ENCODE measurements at regions not wholly inside any gene's neighbourhood (a gene's known extent, or its start where the extent isn't known, plus 50 kb on each side); places are given as distances from the start of the nearest gene placed in this dataset.

GRCh38 chr1:98030483-98030882 is 109.6 kb upstream of the DPYD start:
- no peak for ATAC-seq (replicated peaks in 1 of 4)
- H3K4me1 Mint-ChIP-seq, result no peaks in the 10 kb centered on the region

DNA sequence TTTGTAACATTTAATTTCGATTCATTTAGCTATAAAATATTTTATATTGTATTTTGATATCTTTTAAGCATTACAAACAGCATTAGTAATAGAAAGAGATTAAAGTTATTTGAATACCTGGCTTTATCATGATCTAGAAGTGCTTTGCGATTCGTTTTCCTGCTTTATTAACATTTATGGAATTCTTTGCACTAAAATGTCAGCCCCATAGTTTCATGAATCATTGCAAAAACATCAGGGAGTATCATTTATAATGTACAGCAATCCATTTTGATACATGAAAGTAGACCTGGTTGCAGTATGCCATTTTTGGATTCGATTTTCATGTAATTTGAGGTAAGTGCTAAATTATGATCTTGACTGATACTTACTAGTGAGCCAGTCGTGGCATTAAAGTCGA is 108.0 kb upstream of the DPYD start:
- DNase-seq (no peak), ATAC-seq (replicated peaks in 1 of 4) (no peak)
- no peaks in the 10 kb centered on the region for H3K36me3 ChIP-seq (ENCODE audit: control insufficient read depth in 2 of 2, extremely low read depth in 1 of 2, insufficient read depth in 1 of 2, low read length in 1 of 2)
- no peaks in the 10 kb centered on the region for H3K4me1 ChIP-seq (ENCODE audit: control insufficient read depth in 1 of 2, extremely low read depth in 1 of 2, insufficient read depth in 2 of 2, low read length in 2 of 2)
- H3K27me3 Mint-ChIP-seq, result peaks cover 1 to 8% of the 10 kb centered on the region in 2 donors
- H3K9me3 Mint-ChIP-seq, result no peaks in the 10 kb centered on the region
- no peaks in the 10 kb centered on the region for H3K27me3 ChIP-seq (replicated peaks in 1 of 2; ENCODE audit: control insufficient read depth in 2 of 2, extremely low read depth in 1 of 2, insufficient read depth in 2 of 2, low read length in 1 of 2)
- no peak overlapping the region for H3K27ac Mint-ChIP-seq
- no peak overlapping the region for H3K4me3 Mint-ChIP-seq
- WGBS (ENCODE audit: insufficient coverage), result 80% methylated on average over 2 of the region's 6 CpGs
- H3K4me1 Mint-ChIP-seq, result no peaks in the 10 kb centered on the region
- ChIA-PET CTCF (no interaction called here), POLR2A (interaction anchor here in 1 of 2 donors (0.5 kb wide), 1 partner anchor 1282 kb away, joined by 3 read pairs; no protein-coding TSS in a partner anchor)
- H3K36me3 Mint-ChIP-seq, result no peaks in the 10 kb centered on the region
- no peaks in the 10 kb centered on the region for H3K9me3 ChIP-seq
- no peak overlapping the region for H3K27ac ChIP-seq (ENCODE audit: low read length)
- H3K4me3 ChIP-seq (ENCODE audit: control insufficient read depth in 1 of 2, extremely low read depth in 1 of 2, low read length in 1 of 2), result no peak overlapping the region

More at GRCh38 chr1:98030483-98030882, 109.6 kb upstream of the DPYD start:
- DNase-seq, result no peak
- Histone ChIP-seq H3K4me3 (ENCODE audit: control insufficient read depth in 1 of 2, extremely low read depth in 1 of 2, low read length in 1 of 2) (no peak overlapping the region), H3K9me3 (no peaks in the 10 kb centered on the region), H3K36me3 (ENCODE audit: control insufficient read depth in 2 of 2, extremely low read depth in 1 of 2, insufficient read depth in 1 of 2, low read length in 1 of 2) (no peaks in the 10 kb centered on the region), H3K27ac (ENCODE audit: low read length) (no peak overlapping the region), H3K4me1 (ENCODE audit: control insufficient read depth in 1 of 2, extremely low read depth in 1 of 2, insufficient read depth in 2 of 2, low read length in 2 of 2) (no peaks in the 10 kb centered on the region), H3K27me3 (replicated peaks in 1 of 2; ENCODE audit: control insufficient read depth in 2 of 2, extremely low read depth in 1 of 2, insufficient read depth in 2 of 2, low read length in 1 of 2) (no peaks in the 10 kb centered on the region)
- no peak overlapping the region for H3K4me3 Mint-ChIP-seq
- no peaks in the 10 kb centered on the region for H3K9me3 Mint-ChIP-seq
- no peaks in the 10 kb centered on the region for H3K36me3 Mint-ChIP-seq
- CTCF ChIA-PET, result no interaction called here
- H3K27me3 Mint-ChIP-seq, result peaks cover 0 to 8% of the 10 kb centered on the region in 2 donors
- POLR2A ChIA-PET, result interaction anchor here (0.6 to 0.7 kb wide), 2 partner anchors 113 to 1009 kb away, joined by 3 to 4 read pairs; no protein-coding TSS in a partner anchor
- H3K27ac Mint-ChIP-seq, result no peak overlapping the region

- Mint-ChIP-seq H3K27me3 (peaks cover 1 to 8% of the 10 kb centered on the region in 2 donors), H3K27ac (no peak overlapping the region), H3K9me3 (no peaks in the 10 kb centered on the region), H3K4me1 (no peaks in the 10 kb centered on the region), H3K4me3 (no peak overlapping the region), H3K36me3 (no peaks in the 10 kb centered on the region)
- ATAC-seq (replicated peaks in 1 of 4) (no peak), DNase-seq (no peak)
- Histone ChIP-seq H3K36me3 (ENCODE audit: control insufficient read depth in 2 of 2, extremely low read depth in 1 of 2, insufficient read depth in 1 of 2, low read length in 1 of 2) (no peaks in the 10 kb centered on the region), H3K4me3 (ENCODE audit: control insufficient read depth in 1 of 2, extremely low read depth in 1 of 2, low read length in 1 of 2) (no peak overlapping the region), H3K27me3 (replicated peaks in 1 of 2; ENCODE audit: control insufficient read depth in 2 of 2, extremely low read depth in 1 of 2, insufficient read depth in 2 of 2, low read length in 1 of 2) (no peaks in the 10 kb centered on the region), H3K4me1 (ENCODE audit: control insufficient read depth in 1 of 2, extremely low read depth in 1 of 2, insufficient read depth in 2 of 2, low read length in 2 of 2) (no peaks in the 10 kb centered on the region), H3K27ac (ENCODE audit: low read length) (no peak overlapping the region), H3K9me3 (no peaks in the 10 kb centered on the region)
- no CpG with 5 or more reads among the region's 2 CpGs for WGBS (ENCODE audit: insufficient coverage)
- ChIA-PET POLR2A (no interaction called here), CTCF (no interaction called here)
Measured at GRCh38 chr1:98027103-98027705, 106.4 kb upstream of the DPYD start.

- Mint-ChIP-seq H3K9me3 (no peaks in the 10 kb centered on the region), H3K4me1 (no peaks in the 10 kb centered on the region), H3K36me3 (no peaks in the 10 kb centered on the region), H3K4me3 (no peak overlapping the region), H3K27ac (no peak overlapping the region), H3K27me3 (peaks cover 3 to 8% of the 10 kb centered on the region in 2 donors)
- DNase-seq, result no peak
- CTCF ChIA-PET, result no interaction called here
- H3K4me3 ChIP-seq (ENCODE audit: control insufficient read depth in 1 of 2, extremely low read depth in 1 of 2, low read length in 1 of 2), result no peak overlapping the region
- H3K4me1 ChIP-seq (ENCODE audit: control insufficient read depth in 1 of 2, extremely low read depth in 1 of 2, insufficient read depth in 2 of 2, low read length in 2 of 2), result no peaks in the 10 kb centered on the region
- WGBS (ENCODE audit: insufficient coverage), result no CpG with 5 or more reads among the region's 3 CpGs
- H3K9me3 ChIP-seq, result no peaks in the 10 kb centered on the region
- H3K36me3 ChIP-seq (ENCODE audit: control insufficient read depth in 2 of 2, extremely low read depth in 1 of 2, insufficient read depth in 1 of 2, low read length in 1 of 2), result no peaks in the 10 kb centered on the region
- ATAC-seq (replicated peaks in 1 of 4), result no peak
- no peak overlapping the region for H3K27ac ChIP-seq (ENCODE audit: low read length)
- POLR2A ChIA-PET, result no interaction called here
- no peaks in the 10 kb centered on the region for H3K27me3 ChIP-seq (replicated peaks in 1 of 2; ENCODE audit: control insufficient read depth in 2 of 2, extremely low read depth in 1 of 2, insufficient read depth in 2 of 2, low read length in 1 of 2)
Measured at GRCh38 chr1:98025858-98026257, 105.0 kb upstream of the DPYD start.

DNA sequence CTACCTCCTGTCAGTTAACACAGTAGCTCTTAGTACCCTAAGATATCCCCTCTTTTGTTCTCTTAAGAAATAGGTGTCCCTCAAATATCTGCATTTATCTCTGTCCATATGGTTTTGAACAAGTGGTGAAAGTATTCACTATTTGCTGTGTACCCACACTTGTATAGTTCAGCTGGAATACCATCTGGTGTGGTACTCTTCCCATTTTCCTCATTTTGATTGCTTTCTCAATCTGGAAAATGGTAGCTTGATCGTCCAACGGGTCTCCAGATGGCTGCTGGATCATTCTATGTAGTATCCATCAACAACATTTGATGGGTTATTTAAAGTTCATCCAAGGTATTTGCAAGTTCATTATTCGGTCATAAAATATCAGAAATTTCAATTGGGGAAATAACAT is 100.3 kb upstream of the DPYD start:
- ATAC-seq (replicated peaks in 1 of 4), result no peak
- no CpG with 5 or more reads among the region's 3 CpGs for WGBS (ENCODE audit: insufficient coverage)
- Mint-ChIP-seq H3K4me1 (no peaks in the 10 kb centered on the region), H3K27me3 (peaks cover 4 to 8% of the 10 kb centered on the region in 2 donors), H3K27ac (no peak overlapping the region), H3K4me3 (no peak overlapping the region), H3K36me3 (no peaks in the 10 kb centered on the region), H3K9me3 (no peaks in the 10 kb centered on the region)
- CTCF ChIA-PET, result no interaction called here
- DNase-seq, result no peak
- Histone ChIP-seq H3K27me3 (replicated peaks in 1 of 2; ENCODE audit: control insufficient read depth in 2 of 2, extremely low read depth in 1 of 2, insufficient read depth in 2 of 2, low read length in 1 of 2) (no peaks in the 10 kb centered on the region), H3K27ac (ENCODE audit: low read length) (no peak overlapping the region), H3K36me3 (ENCODE audit: control insufficient read depth in 2 of 2, extremely low read depth in 1 of 2, insufficient read depth in 1 of 2, low read length in 1 of 2) (no peaks in the 10 kb centered on the region), H3K4me1 (ENCODE audit: control insufficient read depth in 1 of 2, extremely low read depth in 1 of 2, insufficient read depth in 2 of 2, low read length in 2 of 2) (no peaks in the 10 kb centered on the region), H3K9me3 (no peaks in the 10 kb centered on the region), H3K4me3 (ENCODE audit: control insufficient read depth in 1 of 2, extremely low read depth in 1 of 2, low read length in 1 of 2) (no peak overlapping the region)
- POLR2A ChIA-PET, result no interaction called here

DNA sequence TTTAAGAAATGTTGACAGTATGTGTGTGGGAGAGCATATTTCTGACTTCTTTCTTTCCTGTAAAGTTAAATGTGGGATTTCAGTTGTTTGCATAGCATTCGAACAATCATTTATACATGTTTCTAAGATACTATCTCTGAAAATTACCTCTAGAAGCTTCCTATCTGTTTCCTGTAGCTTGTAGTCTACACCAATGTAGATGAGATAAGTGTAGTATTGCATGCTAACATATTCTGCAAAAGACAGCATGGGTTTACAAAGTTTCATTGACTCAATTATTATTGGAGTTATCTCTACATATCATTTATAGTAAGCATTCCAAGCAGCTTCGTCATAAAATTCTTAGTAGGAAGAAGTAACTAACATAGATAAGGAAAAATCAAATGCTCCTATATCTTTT is 98.9 kb upstream of the DPYD start:
- DNase-seq (no peak), ATAC-seq (replicated peaks in 1 of 4) (no peak)
- H3K4me3 ChIP-seq (ENCODE audit: control insufficient read depth in 1 of 2, extremely low read depth in 1 of 2, low read length in 1 of 2), result no peak overlapping the region
- CTCF ChIA-PET, result no interaction called here
- H3K9me3 ChIP-seq, result no peaks in the 10 kb centered on the region
- H3K27ac ChIP-seq (ENCODE audit: low read length), result no peak overlapping the region
- no peaks in the 10 kb centered on the region for H3K36me3 ChIP-seq (ENCODE audit: control insufficient read depth in 2 of 2, extremely low read depth in 1 of 2, insufficient read depth in 1 of 2, low read length in 1 of 2)
- Mint-ChIP-seq H3K27ac (no peak overlapping the region), H3K36me3 (no peaks in the 10 kb centered on the region), H3K9me3 (no peaks in the 10 kb centered on the region), H3K27me3 (peaks cover 0 to 8% of the 10 kb centered on the region in 2 donors), H3K4me1 (no peaks in the 10 kb centered on the region), H3K4me3 (no peak overlapping the region)
- no CpG with 5 or more reads among the region's 2 CpGs for WGBS (ENCODE audit: insufficient coverage)
- H3K27me3 ChIP-seq (replicated peaks in 1 of 2; ENCODE audit: control insufficient read depth in 2 of 2, extremely low read depth in 1 of 2, insufficient read depth in 2 of 2, low read length in 1 of 2), result no peaks in the 10 kb centered on the region
- no peaks in the 10 kb centered on the region for H3K4me1 ChIP-seq (ENCODE audit: control insufficient read depth in 1 of 2, extremely low read depth in 1 of 2, insufficient read depth in 2 of 2, low read length in 2 of 2)
- POLR2A ChIA-PET, result no interaction called here

- Mint-ChIP-seq H3K27me3 (peaks cover 0 to 6% of the 10 kb centered on the region in 2 donors), H3K4me1 (no peaks in the 10 kb centered on the region), H3K27ac (no peak overlapping the region), H3K36me3 (no peaks in the 10 kb centered on the region), H3K9me3 (no peaks in the 10 kb centered on the region), H3K4me3 (no peak overlapping the region)
- ChIA-PET CTCF (no interaction called here), POLR2A (no interaction called here)
- DNase-seq (no peak), ATAC-seq (replicated peaks in 1 of 4) (no peak)
- Histone ChIP-seq H3K4me3 (ENCODE audit: control insufficient read depth in 1 of 2, extremely low read depth in 1 of 2, low read length in 1 of 2) (no peak overlapping the region), H3K27me3 (replicated peaks in 1 of 2; ENCODE audit: control insufficient read depth in 2 of 2, extremely low read depth in 1 of 2, insufficient read depth in 2 of 2, low read length in 1 of 2) (no peaks in the 10 kb centered on the region), H3K9me3 (no peaks in the 10 kb centered on the region), H3K4me1 (ENCODE audit: control insufficient read depth in 1 of 2, extremely low read depth in 1 of 2, insufficient read depth in 2 of 2, low read length in 2 of 2) (no peaks in the 10 kb centered on the region), H3K27ac (ENCODE audit: low read length) (no peak overlapping the region), H3K36me3 (ENCODE audit: control insufficient read depth in 2 of 2, extremely low read depth in 1 of 2, insufficient read depth in 1 of 2, low read length in 1 of 2) (no peaks in the 10 kb centered on the region)
- WGBS (ENCODE audit: insufficient coverage), result no CpG with 5 or more reads among the region's 2 CpGs
Measured at GRCh38 chr1:98018074-98018473, 97.2 kb upstream of the DPYD start.
